Neural cell (in vitro differentiated cells): ENCODE measurements at regions not wholly inside any gene's neighbourhood (a gene's known extent, or its start where the extent isn't known, plus 50 kb on each side); places are given as distances from the start of the nearest gene placed in this dataset.
"Not testable (repeated sequence)": the region's sequence is repeated elsewhere in the genome, so short reads cannot be mapped to it uniquely, and the experiment has no call there.

ENCODE experiments used
- H2AFZ ChIP-seq: fragments of 200-600, 300-800 bp; sonication (generic), shearing (Covaris generic); 2 replicates; pipeline ENCODE4 v1.6.0; 2014; ENCODE audit warnings: low read depth, mild to moderate bottlenecking, antibody characterized with exemption, low read length, moderate library complexity
- H3F3A ChIP-seq: fragments of 200-600 bp; shearing (Covaris generic); 2 replicates; pipeline ENCODE4 v1.6.1; 2016; ENCODE audit warnings: mild to moderate bottlenecking, moderate library complexity, mixed read lengths, antibody characterized with exemption, low read length; ENCODE audit not compliant: insufficient read depth, poor library complexity, severe bottlenecking
- H3K27ac ChIP-seq: fragments of 200-600, 300-800 bp; sonication (generic), shearing (Covaris generic); 2 replicates; pipeline ENCODE4 v1.5.1; 2014; ENCODE audit warnings: mild to moderate bottlenecking, low read length, moderate library complexity
- H3K27me3 ChIP-seq: fragments of 300-800, 200-600 bp; sonication (generic), shearing (Covaris generic); 2 replicates; pipeline ENCODE4 v1.6.0; 2014; ENCODE audit warnings: mild to moderate bottlenecking, low read depth, low read length, moderate library complexity; ENCODE audit not compliant: insufficient read depth
- H3K36me3 ChIP-seq: fragments of 300-800, 200-600 bp; sonication (generic), shearing (Covaris generic); 2 replicates; pipeline ENCODE4 v1.5.1; 2014; ENCODE audit warnings: mild to moderate bottlenecking, antibody characterized with exemption, low read length, moderate library complexity; ENCODE audit not compliant: insufficient read depth
- H3K4me2 ChIP-seq: fragments of 300-800, 200-600 bp; sonication (generic), shearing (Covaris generic); 2 replicates; pipeline ENCODE4 v1.6.0; 2014; ENCODE audit warnings: mild to moderate bottlenecking, low read length
- H3K4me3 ChIP-seq: fragments of 300-800, 200-600 bp; sonication (generic), shearing (Covaris generic); 2 replicates; pipeline ENCODE4 v1.5.1; 2014; ENCODE audit warnings: mild to moderate bottlenecking, low read length, moderate library complexity
- H3K79me2 ChIP-seq: fragments of 200-600 bp; shearing (Covaris generic); replicated peaks from 2 replicates; pipeline ENCODE4 v1.6.0; 2014; ENCODE audit warnings: mild to moderate bottlenecking, low read length, moderate library complexity; ENCODE audit not compliant: insufficient read depth
- H3K9ac ChIP-seq: fragments of 300-800, 200-600 bp; sonication (generic), shearing (Covaris generic); 2 replicates; pipeline ENCODE4 v1.6.1; 2016; ENCODE audit warnings: mild to moderate bottlenecking, low read length, mixed read lengths
- H3K9me2 ChIP-seq: fragments of 200-600 bp; shearing (Covaris generic); 2 replicates; pipeline ENCODE4 v1.6.1; 2016; ENCODE audit warnings: mild to moderate bottlenecking, low read length, mixed read lengths; ENCODE audit not compliant: insufficient read depth
- H3K9me3 ChIP-seq: fragments of 200-600, 300-800 bp; sonication (generic), shearing (Covaris generic); 2 replicates; pipeline ENCODE4 v1.6.1; 2016; ENCODE audit warnings: mild to moderate bottlenecking, mixed run types, low read length, moderate library complexity, mixed read lengths
- H4K20me1 ChIP-seq: fragments of 200-600 bp; shearing (Covaris generic); 2 replicates; pipeline ENCODE4 v1.6.1; 2016; ENCODE audit warnings: mild to moderate bottlenecking, mixed run types; ENCODE audit not compliant: insufficient read depth
- EP300 ChIP-seq: fragments of 450-650 bp; conservative IDR thresholded peaks from 2 replicates; pipeline ENCODE4 v1.6.1; 2014; ENCODE audit warnings: antibody characterized with exemption, mild to moderate bottlenecking, moderate library complexity; ENCODE audit not compliant: poor library complexity, severe bottlenecking
- EZH2 ChIP-seq: fragments of 200-600, 300-800 bp; shearing (Covaris generic), sonication (generic); IDR thresholded peaks from 2 replicates; pipeline ENCODE4 v1.6.1; 2014; ENCODE audit warnings: antibody characterized with exemption, low read length, borderline replicate concordance, mild to moderate bottlenecking; ENCODE audit not compliant: insufficient read depth, poor library complexity, severe bottlenecking
- MXI1 ChIP-seq: fragments of 450-650 bp; conservative IDR thresholded peaks from 2 replicates; pipeline ENCODE4 v1.6.1; 2014; ENCODE audit warnings: antibody characterized with exemption, mild to moderate bottlenecking; ENCODE audit not compliant: poor library complexity, severe bottlenecking
- POLR2AphosphoS5 ChIP-seq: IDR thresholded peaks from 2 replicates; pipeline ENCODE4 v1.6.1; 2012
- RAD21 ChIP-seq: fragments of 450-650 bp; conservative IDR thresholded peaks from 2 replicates; pipeline ENCODE4 v1.6.1; 2014; ENCODE audit warnings: antibody characterized with exemption, mild to moderate bottlenecking, moderate library complexity
- SMC3 ChIP-seq: fragments of 450-650 bp; conservative IDR thresholded peaks from 2 replicates; pipeline ENCODE4 v1.6.1; 2014; ENCODE audit warnings: antibody characterized with exemption, mild to moderate bottlenecking, moderate library complexity; ENCODE audit not compliant: poor library complexity
- TAF1 ChIP-seq: IDR thresholded peaks from 2 replicates; pipeline ENCODE4 v1.6.1; 2012; ENCODE audit warnings: low read depth
- TF ChIP-seq, protein P1 (sequence below): fragments of 450-650 bp; IDR thresholded peaks from 2 replicates; pipeline ENCODE4 v1.5.1; 2014; ENCODE audit warnings: antibody characterized with exemption, mild to moderate bottlenecking, moderate library complexity; ENCODE audit not compliant: poor library complexity, severe bottlenecking
- TF ChIP-seq, protein P2 (sequence below): IDR thresholded peaks from 2 replicates; pipeline ENCODE4 v1.6.1; 2012; ENCODE audit warnings: borderline replicate concordance

DNA sequence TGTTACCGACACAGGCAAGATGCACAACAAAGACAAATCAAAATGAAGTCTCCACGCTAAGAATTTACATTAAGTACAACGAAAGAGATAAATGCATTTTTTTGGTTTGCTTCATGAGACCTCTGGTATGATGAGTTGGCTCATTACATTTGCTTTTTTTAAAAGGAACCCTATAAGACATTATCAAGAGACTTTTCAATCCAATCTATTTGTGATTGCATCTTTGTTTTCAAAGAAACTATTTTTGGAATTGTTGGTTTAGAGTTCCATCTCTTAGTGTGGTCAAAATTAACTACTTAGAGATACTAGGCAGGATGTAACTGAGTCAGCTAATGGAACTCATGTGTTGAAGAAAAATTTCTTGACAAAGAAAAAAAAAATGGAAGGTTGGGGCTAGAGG lies 200.1 kb downstream of the ZC3H11B start:
- Histone ChIP-seq H3K27ac (no peak overlapping the region), H3K36me3 (no peaks in the 10 kb centered on the region), H2AFZ (no peak overlapping the region), H3K9me2 (no peaks in the 10 kb centered on the region), H3K4me2 (no peak overlapping the region), H3K79me2 (no peaks in the 10 kb centered on the region), H3K9me3 (no peaks in the 10 kb centered on the region), H3K27me3 (no peaks in the 10 kb centered on the region), H4K20me1 (no peaks in the 10 kb centered on the region), H3K4me3 (no peak overlapping the region), H3F3A (no peaks in the 10 kb centered on the region), H3K9ac (no peak overlapping the region)
- TF ChIP-seq EP300 (no peak), RAD21 (no peak), MXI1 (no peak), TAF1 (no peak), EZH2 (no peak), SMC3 (no peak), POLR2AphosphoS5 (no peak)
- TF ChIP-seq, protein P1, sequence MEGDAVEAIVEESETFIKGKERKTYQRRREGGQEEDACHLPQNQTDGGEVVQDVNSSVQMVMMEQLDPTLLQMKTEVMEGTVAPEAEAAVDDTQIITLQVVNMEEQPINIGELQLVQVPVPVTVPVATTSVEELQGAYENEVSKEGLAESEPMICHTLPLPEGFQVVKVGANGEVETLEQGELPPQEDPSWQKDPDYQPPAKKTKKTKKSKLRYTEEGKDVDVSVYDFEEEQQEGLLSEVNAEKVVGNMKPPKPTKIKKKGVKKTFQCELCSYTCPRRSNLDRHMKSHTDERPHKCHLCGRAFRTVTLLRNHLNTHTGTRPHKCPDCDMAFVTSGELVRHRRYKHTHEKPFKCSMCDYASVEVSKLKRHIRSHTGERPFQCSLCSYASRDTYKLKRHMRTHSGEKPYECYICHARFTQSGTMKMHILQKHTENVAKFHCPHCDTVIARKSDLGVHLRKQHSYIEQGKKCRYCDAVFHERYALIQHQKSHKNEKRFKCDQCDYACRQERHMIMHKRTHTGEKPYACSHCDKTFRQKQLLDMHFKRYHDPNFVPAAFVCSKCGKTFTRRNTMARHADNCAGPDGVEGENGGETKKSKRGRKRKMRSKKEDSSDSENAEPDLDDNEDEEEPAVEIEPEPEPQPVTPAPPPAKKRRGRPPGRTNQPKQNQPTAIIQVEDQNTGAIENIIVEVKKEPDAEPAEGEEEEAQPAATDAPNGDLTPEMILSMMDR, result no peak
- TF ChIP-seq, protein P2, sequence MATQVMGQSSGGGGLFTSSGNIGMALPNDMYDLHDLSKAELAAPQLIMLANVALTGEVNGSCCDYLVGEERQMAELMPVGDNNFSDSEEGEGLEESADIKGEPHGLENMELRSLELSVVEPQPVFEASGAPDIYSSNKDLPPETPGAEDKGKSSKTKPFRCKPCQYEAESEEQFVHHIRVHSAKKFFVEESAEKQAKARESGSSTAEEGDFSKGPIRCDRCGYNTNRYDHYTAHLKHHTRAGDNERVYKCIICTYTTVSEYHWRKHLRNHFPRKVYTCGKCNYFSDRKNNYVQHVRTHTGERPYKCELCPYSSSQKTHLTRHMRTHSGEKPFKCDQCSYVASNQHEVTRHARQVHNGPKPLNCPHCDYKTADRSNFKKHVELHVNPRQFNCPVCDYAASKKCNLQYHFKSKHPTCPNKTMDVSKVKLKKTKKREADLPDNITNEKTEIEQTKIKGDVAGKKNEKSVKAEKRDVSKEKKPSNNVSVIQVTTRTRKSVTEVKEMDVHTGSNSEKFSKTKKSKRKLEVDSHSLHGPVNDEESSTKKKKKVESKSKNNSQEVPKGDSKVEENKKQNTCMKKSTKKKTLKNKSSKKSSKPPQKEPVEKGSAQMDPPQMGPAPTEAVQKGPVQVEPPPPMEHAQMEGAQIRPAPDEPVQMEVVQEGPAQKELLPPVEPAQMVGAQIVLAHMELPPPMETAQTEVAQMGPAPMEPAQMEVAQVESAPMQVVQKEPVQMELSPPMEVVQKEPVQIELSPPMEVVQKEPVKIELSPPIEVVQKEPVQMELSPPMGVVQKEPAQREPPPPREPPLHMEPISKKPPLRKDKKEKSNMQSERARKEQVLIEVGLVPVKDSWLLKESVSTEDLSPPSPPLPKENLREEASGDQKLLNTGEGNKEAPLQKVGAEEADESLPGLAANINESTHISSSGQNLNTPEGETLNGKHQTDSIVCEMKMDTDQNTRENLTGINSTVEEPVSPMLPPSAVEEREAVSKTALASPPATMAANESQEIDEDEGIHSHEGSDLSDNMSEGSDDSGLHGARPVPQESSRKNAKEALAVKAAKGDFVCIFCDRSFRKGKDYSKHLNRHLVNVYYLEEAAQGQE, result no peak

DNA sequence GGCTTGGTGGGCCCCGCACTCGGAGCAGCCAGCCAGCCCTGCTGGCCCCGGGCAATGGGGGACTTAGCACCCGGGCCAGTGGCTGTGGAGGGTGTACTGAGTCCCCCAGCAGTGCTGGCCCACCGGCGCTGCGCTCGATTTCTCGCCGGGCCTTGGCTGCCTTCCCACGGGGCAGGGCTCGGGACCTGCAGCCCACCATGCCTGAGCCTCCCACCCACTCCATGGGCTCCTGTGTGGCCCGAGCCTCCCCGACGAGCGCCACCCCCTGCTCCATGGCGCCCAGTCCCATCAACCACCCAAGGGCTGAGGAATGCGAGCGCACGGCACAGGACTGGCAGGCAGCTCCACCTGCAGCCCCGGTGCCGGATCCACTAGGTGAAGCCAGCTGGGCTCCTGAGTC lies 202.2 kb downstream of the ZC3H11B start:
- not testable (repeated sequence) for H3K36me3 ChIP-seq, H3K79me2 ChIP-seq, H3K9me3 ChIP-seq, H3K9ac ChIP-seq, H4K20me1 ChIP-seq, H3K4me3 ChIP-seq, H3K4me2 ChIP-seq, H3F3A ChIP-seq, H3K27me3 ChIP-seq, H3K9me2 ChIP-seq, H3K27ac ChIP-seq, H2AFZ ChIP-seq

DNA sequence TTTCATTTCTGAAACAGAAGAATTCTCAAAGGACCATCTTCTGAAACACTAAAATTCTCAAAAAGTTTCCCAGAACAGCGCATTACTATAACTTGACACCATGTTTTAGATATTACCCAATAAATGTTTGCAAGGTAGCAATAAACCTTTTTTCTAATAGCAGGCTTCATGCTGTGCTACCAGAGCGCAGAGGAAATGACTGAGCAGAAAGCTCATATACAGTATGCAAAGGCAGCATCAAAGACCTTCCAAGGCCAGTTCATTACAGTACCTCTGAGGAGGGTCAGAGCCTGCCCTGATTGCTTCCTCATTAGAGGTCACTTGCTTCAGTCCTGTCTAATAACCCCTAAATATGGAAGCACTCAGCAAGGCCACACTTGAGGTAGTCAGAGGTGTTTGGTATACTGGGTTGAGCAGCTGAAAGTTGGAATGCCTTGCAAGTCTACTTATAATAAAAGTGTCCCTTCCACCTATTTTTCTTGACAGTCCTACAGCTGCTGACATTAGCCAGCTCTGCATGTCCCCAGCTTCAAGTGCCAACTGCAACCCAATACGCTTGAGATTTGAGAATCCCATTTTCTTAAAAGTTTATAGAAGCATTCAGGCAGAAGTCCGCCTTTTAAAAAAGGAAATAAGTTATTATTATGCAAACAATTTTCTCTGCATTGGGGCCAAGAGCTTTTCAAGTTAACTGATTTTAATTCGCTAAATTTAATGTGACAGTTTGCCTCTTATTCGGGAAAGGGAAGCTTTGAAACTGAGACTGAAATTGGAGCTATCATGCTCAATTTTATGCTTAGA lies 207.2 kb downstream of the ZC3H11B start:
- H3K9me3 ChIP-seq, result no peaks in the 10 kb centered on the region
- no peak overlapping the region for H3K4me3 ChIP-seq
- no peaks in the 10 kb centered on the region for H3K36me3 ChIP-seq
- no peak for TF ChIP-seq SMC3
- TF ChIP-seq POLR2AphosphoS5, result no peak
- TF ChIP-seq, protein P2, result no peak
- TF ChIP-seq RAD21, result no peak
- no peak for TF ChIP-seq MXI1
- TF ChIP-seq TAF1, result no peak
- TF ChIP-seq, protein P1, result no peak
- no peak for TF ChIP-seq EZH2
- no peak for TF ChIP-seq EP300
- H3K27ac ChIP-seq, result no peak overlapping the region
- no peak overlapping the region for H2AFZ ChIP-seq
- no peaks in the 10 kb centered on the region for H3K79me2 ChIP-seq
- no peak overlapping the region for H3K4me2 ChIP-seq
- no peaks in the 10 kb centered on the region for H3K27me3 ChIP-seq
- no peaks in the 10 kb centered on the region for H3K9me2 ChIP-seq
- no peaks in the 10 kb centered on the region for H4K20me1 ChIP-seq
- H3F3A ChIP-seq, result no peaks in the 10 kb centered on the region
- no peak overlapping the region for H3K9ac ChIP-seq
